ENCODE measurements at regions not wholly inside any gene's neighbourhood (a gene's known extent, or its start where the extent isn't known, plus 50 kb on each side); places are given as distances from the start of the nearest gene placed in this dataset.
"Not testable (repeated sequence)": the region's sequence is repeated elsewhere in the genome, so short reads cannot be mapped to it uniquely, and the experiment has no call there.

DNA sequence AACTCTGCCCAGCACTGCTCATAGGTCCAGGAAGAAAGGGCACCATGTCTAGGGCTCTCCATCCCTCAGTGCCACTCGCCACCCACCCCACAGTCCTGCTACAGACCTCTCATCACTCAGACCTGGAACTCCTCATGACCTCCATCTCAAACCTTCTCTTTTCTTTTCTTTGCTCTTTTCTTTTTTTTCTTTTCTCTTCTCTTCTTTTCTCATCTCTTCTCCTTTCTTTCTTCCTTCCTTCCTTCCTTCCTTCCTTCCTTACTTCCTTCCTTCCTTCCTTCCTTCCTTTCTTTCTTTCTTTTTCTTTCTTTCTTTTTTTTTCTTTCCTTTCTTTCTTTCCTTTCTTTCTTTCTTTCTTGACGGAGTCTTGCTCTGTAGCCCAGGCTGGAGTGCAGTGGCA lies 122.2 kb downstream of the KLF6 start:
- DNase-seq (ENCODE audit: low read depth in 3 of 3, low spot score in 2 of 3), result no peak

DNA sequence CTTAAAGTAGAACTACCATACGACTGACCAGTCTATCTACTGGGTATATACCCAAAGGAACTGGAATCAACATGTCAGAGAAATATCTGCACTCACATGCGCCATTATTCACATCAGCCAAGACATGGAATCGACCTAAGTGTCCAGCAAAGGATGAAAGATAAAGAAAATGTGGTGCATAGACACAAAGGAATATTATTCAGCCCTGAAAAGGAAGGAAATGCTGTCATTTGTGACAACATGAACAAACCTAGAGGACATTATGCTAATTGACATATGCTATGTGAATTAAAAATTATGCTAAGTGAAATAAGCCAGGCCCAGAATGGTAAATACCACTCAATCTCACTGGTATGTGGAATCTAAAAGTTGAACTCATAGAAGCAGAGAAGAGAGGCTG lies 123.7 kb downstream of the KLF6 start:
- no peak for DNase-seq (ENCODE audit: low read depth in 3 of 3, low spot score in 2 of 3)

DNA sequence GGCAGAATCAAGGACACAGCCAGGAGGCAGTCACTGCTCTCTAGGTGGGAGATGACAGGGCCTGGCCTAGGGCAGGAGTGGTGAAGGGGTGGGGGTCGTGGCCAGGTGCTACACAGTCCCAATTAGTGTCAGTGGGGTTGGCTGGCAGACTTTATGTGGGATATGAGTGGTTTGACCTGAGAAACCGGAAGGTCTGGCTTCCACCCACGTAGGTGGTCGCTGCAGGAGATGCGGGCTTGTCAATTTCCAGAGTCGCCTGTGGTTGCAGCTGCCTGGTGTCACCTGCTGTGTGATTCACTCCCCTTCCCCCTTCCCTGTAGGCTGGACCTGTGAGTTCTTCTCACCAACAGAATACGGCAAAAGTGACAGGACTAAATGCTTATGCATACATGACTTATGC lies 124.3 kb downstream of the KLF6 start:
- no peak for DNase-seq (ENCODE audit: low read depth in 3 of 3, low spot score in 2 of 3)

DNA sequence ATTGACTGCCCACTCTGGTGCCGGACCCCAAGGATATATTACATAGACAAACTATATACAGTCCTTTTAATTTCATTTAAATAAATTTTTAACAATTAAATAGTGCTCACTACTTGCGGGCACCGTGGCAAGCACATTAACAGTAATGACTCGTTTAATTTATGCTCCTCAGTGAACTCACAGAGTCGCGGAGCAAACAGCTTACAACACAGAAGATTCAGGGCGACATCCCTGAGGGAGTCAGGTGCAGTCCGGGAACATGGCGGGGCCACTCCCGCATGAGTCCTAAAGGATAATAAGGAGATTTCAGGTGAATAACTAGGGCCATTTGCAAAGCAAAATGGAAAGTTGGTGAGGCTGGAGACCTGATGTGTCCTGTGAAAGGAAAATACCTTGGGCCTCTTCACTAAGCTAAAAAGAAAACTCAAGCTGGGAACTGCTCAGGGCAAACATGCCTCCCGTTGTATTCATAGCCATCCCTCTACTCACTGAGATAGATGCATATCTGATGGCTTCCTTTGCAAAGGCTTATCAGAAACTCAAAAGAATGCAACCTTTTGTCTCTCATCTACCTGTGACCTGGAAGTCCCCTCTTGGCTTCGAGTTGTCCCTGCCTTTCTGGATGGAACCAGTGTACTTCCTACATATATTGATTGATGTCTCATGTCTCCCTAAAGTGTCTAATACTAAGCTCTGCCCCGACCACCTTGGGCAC lies 125.6 kb downstream of the KLF6 start:
- no peak for DNase-seq (ENCODE audit: low read depth in 3 of 3, low spot score in 2 of 3)

DNA sequence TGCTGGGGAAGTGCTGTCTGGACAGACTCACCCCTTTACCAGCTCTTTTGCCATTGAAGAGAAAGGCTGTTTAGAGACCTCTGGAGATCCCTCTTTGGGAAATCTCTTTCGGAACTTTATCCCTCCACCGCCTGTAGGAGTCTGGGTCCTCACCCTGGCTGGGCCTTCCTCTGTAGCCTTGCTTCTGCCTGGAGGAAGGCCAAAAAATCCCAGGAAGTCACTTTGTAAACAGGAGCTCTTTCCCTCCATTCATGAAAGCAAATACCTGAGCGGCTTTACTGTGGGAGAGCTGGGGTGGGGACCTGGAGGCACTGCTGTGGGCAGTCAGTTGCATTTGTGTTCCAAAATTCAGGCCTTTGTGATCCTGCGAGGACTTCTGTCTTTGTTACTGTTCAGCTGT lies 126.2 kb downstream of the KLF6 start:
- DNase-seq (ENCODE audit: low read depth in 3 of 3, low spot score in 2 of 3), result no peak

DNA sequence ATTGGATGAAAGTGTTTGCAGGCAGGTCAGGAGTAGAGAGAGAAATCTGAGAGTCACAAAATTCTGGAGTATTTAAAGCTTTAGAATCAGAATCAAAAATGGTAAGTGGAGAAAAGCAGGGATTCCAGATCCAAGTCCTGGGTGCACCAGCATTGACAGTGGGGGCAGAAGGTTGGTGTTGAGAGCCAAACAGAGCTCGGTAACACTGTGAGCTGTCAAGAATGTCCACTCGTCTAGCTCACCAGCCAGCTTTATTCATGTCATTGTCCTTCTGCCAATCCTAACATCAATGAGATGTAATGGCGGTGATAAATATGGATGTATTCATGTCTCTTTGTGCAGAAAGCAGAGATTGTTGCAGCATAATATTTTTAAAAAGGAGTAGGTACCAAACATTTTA lies 128.8 kb downstream of the KLF6 start:
- no peak for DNase-seq (ENCODE audit: low read depth in 3 of 3, low spot score in 2 of 3)

DNA sequence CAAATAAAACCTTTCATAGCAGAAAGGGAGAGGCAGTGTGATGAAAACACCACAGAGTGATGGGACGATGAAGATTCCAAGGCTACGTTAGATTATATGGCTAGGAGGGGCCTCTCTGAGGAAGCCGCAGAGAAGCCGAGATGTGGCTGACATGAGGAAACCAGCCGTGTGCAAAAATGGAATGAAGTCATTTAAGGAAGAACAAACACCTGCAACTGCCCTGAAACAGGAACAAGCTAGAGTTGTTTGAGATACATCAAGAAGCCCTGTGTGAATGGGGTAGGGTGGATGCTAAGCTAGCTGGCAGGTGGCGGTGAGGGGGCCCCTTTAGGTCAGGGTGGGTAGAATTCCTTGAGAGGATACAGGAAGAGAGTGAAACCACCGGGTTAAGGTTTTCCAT lies 129.5 kb downstream of the KLF6 start:
- no peak for DNase-seq (ENCODE audit: low read depth in 3 of 3, low spot score in 2 of 3)

DNA sequence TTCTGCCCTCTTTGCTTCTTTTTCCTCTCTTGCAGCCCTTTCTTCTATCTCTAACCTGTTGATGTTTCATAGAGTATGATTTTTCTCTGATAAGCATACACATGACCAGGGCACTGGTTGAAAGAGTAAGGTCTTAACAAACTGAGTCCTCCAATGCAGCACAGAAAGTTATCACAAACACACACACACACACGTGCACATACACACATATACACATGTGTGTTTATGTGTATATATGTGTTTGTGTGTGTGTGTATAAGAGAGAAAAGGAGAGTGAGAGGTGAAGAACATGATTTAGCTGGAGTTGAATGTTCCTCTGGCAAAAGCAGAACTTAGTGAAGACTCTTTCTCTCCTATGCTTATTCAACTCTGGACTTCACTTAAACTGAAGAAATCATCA lies 130.0 kb downstream of the KLF6 start:
- no peak for DNase-seq (ENCODE audit: low read depth in 3 of 3, low spot score in 2 of 3)

DNA sequence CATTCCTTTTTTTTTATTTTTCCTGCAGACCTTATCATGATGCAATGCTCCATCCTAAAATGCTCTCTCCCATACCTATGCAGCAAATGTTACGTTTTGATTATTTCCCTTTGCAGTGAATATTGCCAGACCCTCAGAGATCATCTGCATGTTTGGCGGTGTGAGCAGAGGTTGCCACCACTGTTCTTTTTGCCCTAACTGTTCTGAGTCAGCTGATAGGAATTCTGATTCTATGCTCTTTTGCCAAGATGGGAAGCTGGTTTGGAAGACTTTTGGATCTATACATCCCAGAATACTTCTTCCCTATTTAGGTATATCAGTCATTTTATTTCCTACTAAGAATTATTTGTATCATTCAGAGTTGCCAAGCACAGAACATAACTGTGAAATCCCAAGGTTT lies 130.5 kb downstream of the KLF6 start:
- no peak for DNase-seq (ENCODE audit: low read depth in 3 of 3, low spot score in 2 of 3)

DNA sequence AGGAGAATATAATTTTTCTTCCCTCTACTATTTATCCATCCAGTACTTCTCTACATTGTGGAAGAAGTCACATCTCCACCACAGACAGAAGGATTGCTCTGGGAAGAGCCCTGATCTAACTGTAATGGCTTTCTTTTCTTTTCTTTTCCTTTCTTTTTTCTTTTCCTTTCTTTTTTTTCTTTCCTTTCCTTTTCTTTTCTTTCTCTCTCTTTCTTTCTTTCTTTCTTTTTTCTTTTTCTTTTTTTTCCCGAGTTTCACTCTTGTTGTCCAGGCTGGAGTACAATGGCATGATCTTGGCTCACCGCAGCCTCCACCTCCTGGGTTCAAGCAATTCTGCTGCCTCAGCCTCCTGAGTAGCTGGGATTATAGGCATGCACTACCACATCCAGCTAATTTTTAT lies 131.7 kb downstream of the KLF6 start:
- DNase-seq (ENCODE audit: low read depth in 3 of 3, low spot score in 2 of 3), result not testable (repeated sequence)

DNA sequence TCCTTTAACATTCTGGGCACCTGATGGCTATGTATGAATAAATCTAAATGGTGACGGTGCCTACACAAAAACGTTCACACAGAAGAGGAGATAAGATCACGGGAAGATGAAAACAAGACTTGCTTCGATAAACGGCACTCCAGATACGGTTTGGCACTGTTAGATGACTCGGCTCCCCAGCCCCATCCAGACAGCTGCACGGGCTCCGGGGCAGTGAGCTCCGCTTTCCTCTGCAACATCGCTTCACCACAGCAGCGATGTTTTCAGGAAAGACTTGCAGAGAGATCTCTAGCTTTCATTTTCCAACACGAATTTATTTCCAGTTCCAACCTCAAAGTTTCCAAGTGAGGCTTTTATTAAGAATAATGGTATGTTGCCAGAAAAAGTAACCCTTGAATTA lies 132.1 kb downstream of the KLF6 start:
- DNase-seq (ENCODE audit: low read depth in 3 of 3, low spot score in 2 of 3), result no peak

DNA sequence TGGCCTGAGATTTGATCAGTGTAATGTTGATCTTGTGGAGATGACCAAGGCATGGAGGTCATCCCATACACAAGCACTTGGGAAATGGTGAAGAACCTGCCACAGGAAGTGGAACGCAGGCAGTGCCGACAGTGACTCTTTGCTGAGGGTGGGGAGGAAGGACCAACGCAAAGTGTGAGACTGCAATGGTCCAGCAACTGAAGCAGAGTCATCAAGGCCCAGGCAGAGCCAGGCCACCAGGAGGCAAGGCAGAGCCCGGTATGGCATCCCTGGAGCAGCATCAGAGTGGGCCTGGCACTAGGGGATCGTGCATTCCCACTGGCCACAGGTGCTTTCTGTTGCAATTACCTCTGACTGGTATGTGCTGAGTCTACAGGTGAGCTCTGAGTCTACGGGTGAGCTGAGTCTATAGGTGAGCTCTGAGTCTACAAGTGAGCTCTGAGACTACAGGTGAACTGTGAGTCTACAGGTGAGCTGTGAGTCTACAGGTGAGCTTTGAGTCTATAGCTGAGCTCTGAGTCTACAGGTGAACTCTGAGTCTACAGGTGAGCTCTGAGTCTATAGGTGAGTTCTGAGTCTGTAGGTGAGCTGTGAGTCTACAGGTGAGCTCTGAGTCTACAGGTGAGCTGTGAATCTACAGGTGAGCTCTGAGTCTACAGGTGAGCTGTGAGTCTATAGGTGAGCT lies 132.9 kb downstream of the KLF6 start:
- no peak for DNase-seq (ENCODE audit: low read depth in 3 of 3, low spot score in 2 of 3)

DNA sequence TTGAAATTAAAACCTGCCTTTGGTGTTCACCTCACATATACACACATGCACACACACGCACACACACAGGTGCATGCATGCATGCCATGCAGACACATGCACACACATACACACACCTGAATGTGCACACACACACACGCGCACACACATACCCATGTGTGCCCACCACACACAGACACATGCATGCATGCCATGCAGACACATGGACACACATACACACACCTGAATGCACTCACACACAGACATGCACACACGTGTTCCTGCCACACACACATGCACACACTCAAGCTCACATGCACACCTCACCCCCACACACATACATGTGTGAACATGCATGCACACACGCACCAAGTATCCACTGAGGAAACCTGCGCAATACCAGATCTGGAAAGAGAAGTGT lies 136.4 kb downstream of the KLF6 start:
- no peak for DNase-seq (ENCODE audit: low read depth in 3 of 3, low spot score in 2 of 3)

DNA sequence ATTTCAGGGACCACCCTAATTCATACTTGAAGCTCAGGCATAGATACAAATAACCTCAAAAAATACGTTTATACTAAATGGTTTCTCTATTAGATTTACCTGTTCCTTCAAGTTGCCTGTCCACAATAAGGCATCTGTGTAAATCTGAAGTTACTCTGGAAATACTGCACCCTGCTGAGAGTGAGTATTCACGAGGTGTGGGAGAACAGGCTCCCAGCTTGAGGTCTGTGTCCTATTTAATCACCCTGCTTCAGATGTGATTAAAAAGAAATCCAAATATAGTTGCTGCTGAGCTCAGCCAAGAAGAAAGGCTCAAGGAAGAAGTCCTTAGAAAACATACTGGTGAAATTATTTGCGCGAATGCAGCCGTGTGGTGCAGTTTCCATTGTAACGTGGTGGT lies 136.8 kb downstream of the KLF6 start:
- no peak for DNase-seq (ENCODE audit: low read depth in 3 of 3, low spot score in 2 of 3)

DNA sequence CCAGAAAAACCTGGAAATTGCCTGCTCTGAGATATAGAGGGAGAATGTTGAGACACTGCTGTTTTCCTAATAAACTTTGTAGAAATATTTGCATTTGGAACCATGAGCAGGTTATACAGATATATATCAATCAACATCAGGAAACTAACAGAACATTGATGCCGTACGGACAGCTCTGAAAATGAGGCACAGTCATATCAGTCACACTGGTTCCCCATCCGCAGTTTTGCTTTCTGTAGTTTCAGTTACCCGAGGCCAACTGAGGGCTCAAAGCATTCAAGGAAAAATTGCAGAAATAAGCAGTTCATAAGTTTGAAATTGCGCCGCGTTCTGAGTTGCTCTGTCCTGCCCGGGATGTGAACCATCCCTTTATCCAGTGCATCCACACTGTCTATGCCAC lies 137.9 kb downstream of the KLF6 start:
- no peak for DNase-seq (ENCODE audit: low read depth in 3 of 3, low spot score in 2 of 3)

DNA sequence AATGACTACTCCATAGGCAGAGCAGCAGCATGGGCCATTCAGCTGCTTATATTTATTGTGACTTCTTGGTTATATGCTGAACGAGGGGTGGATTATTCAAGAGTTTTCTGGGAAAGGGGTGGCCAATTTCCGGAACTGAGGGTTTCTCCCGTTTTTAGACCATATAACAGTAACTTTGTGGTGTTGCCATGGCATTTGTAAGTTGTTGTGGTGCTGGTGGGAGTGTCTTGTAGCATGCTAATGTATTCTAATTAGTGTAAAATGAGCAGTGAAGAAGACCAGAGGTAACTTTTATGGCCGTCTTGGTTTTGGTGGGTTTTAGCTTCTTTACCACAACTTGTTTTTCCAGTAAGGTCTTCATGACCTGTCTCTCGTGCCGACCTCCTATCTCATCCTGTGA lies 139.6 kb downstream of the KLF6 start:
- DNase-seq (ENCODE audit: low read depth in 3 of 3, low spot score in 2 of 3), result no peak

DNA sequence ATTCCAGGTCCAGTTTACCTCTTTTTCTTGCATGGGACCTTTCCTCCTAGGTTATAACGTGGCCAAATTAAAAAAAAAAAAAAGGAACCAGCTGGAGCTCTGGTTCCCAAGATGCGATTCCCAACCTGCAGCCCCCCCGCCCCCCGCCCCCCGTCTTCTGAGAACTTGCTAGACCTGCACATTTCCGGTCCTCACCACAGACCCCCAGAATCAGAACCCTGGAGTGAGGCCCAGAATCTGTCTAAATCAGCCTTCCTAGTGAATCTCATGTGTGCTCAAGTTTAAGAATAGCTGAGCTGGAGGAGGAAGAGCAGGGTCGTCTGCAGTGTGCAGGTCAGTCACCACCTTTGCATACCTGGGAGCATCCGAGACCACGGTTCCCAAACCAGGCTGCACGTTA lies 144.2 kb downstream of the KLF6 start:
- no peak for DNase-seq (ENCODE audit: low read depth in 3 of 3, low spot score in 2 of 3)

DNA sequence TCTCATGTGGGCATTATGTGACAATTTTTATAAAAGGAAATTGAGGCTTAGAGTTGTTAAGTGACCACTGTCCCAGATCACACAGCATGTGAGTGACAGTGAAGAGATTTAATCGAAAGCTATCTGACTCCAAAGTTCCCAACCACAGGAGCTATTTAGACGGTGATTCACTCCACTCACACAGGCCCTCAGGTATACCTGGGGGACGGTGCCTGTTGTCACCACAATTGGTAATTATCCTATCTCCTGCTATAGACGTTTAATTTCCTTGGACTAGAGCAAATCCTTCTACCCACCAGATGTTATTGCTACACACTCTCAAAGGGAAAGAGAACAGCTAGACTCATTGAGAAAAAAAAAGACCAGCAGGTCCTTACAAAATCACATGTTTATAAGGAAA lies 145.5 kb downstream of the KLF6 start:
- DNase-seq (ENCODE audit: low read depth in 3 of 3, low spot score in 2 of 3), result no peak

DNA sequence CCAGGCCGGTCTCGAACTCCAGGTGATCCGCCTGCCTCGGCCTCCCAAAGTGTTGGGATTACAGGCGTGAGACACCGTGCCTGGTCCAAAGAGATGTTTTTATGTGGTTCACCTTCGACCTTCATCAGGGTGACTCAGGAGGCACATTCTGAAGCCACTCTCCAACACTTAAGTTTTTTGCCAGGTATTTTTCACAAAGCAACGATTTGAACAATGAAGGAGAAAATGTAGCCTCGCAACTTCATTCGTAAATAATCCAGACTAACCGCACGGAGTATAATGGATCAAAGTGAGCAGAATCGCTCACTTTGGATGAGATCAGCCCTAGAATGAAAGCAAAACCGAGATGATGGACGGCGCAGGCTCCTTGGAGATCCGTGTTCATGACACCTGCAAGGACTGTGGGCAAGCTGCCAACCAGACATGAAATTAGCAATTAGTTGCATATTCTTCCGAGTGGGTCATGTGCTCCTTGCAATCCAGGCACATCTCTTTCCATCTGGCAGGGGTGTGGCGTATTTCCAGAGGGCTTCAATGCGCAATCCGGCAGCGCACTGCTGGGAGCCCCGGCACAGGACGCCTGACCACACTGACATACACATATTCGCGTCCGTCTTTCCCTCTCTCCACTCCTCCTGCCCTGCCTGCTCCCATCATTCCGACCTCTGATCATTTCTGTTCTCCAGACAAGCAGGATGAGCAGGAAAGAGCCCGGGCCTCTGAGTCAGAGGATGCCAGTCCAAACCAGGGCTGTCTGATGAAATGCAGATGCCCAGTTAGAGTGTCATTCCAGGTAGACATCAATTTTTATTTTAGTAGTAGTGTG lies 148.4 kb downstream of the KLF6 start:
- no peak for DNase-seq (ENCODE audit: low read depth in 3 of 3, low spot score in 2 of 3)

DNA sequence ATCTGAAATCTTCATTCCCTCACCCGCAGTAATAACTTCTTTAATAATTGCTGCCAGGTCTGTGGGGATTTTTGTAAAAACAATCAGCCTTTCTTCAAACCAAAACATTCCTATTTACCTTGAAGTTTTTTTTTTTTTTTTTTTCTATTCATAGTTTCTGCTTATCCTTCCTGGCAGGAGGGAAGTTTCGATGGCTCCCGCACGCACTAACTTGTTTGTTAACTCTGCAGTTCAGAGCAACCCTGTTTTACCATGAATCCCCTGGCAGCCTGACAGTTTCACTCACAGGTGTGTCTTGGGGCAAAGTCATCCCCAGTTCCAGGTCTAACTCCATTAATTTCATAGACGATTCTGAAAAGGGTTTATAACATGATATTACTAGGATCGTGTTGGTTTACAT lies 149.3 kb downstream of the KLF6 start:
- DNase-seq (ENCODE audit: low read depth in 3 of 3, low spot score in 2 of 3), result no peak

DNA sequence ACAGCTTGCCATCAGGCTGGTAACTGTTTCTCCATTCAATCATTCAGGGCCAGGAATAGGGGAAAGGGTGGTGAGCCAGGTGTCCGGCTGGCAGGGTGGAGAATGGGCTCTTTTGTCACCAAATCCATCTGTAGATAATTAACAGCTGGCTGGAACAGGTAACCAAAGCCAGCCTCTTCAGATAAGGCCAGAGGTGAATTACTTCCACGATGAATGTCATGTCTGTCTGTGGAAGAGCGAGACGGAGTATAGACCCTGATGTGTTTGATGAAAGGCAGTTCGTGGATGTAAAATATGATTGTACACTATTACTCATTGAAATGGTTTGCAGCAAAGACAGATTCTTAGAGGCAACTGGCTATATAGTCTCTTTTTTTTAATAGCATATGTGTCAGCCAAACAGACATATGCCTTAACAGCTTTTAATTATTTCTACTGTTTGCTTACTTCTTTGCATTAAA lies 149.8 kb downstream of the KLF6 start:
- no peak for DNase-seq (ENCODE audit: low read depth in 3 of 3, low spot score in 2 of 3)

DNA sequence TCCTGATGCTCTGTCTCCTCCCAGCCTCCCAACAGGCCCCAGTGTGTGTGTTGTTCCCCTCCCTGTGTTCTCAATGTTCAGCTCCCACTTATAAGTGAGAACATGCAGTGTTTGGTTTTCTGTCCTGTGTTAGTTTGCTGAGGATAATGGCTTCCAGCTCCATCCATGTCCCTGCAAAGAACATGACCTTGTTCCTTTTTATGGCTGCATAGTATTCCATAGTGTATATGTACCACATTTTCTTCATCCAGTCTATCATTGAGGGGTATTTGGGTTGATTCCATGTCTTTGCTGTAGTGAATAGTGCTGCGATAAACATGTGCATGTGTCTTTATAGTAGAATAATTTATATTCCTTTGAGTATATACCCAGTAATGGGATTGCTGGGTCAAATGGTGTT lies 150.4 kb downstream of the KLF6 start:
- not testable (repeated sequence) for DNase-seq (ENCODE audit: low read depth in 3 of 3, low spot score in 2 of 3)

All from right renal cortex interstitium (tissue), 3 donors.